DMS153 treated with DMSO at 0.1 percent for 48 hours (cell line): ENCODE measurements at regions not wholly inside any gene's neighbourhood (a gene's known extent, or its start where the extent isn't known, plus 50 kb on each side); places are given as distances from the start of the nearest gene placed in this dataset.

Source experiments
- DNase-seq: peaks from one replicate; lab custom pipeline; 2025; ENCODE audit not compliant: unreplicated experiment; lab: John Stamatoyannopoulos, UW

DNA sequence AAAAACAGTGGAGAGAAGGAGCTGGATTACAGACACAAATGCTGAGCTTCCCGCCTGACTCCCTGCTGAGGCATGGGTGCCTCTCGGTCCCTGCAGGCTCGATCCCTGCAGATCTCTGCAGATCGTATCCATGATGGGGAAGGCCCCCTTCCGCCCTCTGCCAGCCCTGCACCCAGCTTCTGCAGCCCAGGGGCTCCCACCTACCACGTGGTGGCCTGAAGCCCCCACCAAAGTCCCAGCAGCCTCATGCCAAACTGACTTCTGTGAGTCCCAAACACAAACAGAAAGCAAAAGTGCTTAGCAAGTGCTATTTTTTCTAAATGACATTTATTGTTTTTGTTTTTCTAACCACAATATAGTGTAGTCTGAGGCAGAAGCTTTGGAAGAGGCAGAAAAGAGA is 127.1 kb upstream of the CHST15 start:
- DNase-seq, result no peak

DNA sequence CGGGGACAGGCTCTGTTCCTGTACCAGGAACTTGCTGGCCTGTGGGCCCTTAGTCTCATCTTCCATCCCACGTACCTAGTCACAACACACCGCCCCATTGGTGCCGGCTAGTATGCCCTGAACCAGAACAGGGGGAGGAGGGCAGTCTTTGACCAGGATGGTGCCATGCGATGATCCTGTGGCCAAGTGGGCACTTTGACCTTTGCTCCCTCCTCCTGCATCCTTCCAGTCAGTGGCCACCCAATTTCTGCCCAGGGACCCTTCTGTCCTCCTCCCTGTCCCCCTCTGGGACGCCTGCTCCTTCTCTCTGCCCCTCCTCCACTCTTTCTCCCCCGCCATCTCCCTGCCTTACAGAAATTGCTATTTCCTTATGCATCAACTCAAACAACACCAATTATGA is 126.3 kb upstream of the CHST15 start:
- no peak for DNase-seq

DNA sequence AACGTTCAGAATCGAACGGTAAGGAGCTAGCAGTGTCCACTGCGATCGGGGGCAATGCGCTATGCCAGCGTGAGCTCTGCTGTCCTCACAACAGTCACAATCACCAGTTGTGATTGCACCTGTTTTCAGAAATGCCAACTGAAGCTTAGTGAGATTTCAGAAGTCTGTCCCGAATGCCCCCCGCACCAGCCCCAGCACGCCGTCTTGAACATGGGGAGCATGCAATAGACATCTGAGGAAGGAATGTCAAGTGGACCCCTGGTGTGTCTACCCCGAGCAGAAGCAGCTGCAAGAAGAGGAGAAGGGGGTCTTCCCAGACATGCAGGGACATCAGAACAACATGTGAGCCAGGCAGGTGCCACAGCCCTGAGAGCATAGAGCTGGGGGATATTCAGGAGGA is 125.7 kb upstream of the CHST15 start:
- DNase-seq, result no peak

DNA sequence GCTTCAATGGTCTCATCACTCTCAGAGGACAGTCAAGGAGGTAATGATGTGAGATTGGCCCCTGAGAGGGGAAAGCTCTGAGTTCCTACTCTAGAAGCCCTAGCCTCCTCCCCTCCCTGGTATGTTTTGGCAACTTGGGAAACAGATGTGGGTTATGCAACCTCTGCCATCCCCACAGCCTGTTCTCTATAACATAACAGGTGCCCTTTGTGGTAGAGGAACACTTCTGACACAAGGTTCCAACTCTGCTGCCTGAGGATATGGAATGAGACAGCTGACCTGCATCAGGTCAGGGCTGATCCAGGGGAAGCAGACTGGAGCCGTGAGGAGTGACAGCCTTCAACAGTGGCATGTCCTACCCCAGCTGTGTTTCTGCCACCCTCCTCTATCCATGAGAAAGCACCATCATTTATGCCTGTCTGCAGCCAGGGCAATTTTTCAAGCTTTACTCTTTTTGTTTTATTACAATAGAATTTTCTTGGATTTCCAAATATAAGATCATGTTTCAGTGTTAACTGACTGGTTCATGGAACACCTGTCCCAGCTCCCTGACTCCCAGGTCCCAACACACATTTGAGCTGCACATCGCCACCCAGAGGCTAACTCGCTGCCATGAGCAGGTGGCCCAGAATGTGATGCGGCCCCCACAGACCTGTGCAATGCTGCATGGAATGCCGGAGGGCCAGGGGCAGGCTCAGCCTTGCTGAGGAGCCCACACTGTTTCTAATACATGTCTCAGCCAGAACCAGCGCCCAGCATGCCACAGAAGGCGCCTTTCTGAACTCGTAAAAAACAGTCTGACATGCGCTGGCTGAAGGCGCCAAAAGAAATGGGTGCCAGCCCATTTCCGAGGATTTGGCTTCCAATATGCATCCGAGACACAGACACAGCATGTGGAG is 124.8 kb upstream of the CHST15 start:
- DNase-seq, result peak; percentile 7

DNA sequence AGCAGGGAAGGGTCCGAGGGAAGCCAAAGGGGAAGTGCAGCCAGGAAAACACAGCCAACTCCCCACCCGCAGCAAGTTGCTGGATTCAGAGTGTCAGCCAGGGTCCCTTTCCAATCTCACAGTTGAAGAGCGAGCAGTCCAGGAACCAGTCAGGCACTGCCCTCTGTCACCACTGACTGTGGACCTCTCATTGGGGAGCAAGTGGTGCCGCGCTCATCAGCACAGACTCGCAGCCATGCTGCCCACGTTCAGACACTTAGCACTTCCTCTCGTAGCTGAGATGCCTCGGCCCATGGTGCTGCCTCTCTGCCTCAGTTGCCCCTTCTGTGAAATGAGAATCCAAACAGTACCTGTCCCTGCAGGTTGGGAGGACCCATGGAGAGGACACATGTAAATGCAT is 123.6 kb upstream of the CHST15 start:
- no peak for DNase-seq

DNA sequence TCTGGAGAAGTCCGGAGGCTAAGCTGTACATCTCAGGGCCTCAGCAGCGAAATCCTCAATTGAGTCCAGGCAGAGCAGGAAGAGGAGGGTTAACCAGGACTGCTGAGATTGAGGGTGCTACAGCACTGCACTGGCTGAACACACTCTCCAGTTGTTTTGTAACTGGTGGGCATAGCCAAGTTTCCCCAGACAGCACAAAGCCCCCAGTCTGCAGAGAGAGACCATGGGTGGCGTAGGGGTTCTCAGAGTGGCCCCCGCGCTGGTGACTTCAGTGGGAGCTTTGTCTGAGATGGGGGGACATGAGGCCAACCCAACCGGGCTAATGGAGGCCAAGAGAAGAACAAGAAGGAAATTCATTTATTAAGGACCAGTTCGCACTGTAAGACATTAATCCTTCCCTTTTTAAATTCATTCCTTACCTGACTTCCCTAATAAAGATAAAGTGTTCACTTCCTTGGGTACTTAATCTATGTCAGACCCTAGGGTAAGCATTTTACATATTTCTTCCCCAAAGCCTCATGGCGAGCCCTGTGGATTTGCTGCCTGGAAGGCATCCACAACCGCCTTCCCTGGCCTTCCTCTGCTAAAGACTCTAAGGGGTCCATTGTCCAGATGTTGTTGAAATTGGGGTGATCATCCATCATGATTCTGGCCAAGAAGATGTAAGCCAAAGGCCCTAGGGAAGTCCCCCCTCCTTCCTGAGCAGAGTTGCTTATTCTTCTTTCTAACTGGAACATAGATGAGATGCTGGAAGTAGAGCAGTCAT is 121.4 kb upstream of the CHST15 start:
- DNase-seq, result no peak

DNA sequence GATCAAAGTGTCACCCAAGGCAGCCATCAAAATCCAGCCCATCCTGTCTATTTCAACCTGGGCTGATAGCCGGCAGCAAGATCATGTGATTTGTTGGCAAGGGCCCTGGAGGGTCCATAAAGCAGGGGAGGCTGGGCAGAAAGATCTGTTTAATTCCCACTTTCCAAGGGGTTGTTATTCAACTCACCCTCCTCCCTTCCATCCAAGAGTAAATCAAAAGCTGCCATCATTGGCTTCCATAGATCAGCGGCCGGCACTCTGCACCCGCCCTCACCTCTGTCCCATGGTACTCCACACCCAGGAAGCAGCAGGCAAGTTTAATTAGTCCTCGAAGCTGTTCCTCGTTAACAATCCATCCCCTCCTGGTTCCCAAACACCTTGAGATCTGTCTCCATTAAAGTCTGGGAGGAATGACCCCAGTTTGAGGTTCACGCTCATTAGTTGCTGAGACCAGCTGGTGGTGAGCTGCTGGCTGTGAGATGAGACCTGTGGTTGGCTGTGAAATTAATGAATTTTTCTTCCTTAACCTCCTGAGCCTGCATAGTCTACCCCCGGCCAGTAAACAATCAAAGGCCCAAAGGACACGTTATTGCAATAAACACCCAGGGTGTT is 120.6 kb upstream of the CHST15 start:
- DNase-seq, result no peak

DNA sequence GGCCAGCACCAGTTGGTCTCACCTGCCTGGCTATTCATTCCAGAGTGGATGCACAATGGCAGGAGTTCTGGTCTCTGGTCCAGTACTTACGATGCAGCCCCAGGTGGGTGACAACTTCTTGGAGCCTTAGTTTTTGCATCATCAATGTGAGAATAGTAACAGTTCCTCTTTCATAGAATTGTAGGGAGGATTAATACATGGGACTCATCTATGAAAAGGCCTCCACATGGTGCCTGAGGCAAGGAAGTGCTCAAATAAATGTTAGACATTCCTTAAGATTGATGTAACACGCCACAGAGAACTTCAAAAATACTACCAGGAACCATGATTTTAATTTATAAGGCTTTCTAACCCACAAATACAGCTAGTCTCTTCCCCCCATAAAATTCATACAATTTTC is 120.1 kb upstream of the CHST15 start:
- no peak for DNase-seq

DNA sequence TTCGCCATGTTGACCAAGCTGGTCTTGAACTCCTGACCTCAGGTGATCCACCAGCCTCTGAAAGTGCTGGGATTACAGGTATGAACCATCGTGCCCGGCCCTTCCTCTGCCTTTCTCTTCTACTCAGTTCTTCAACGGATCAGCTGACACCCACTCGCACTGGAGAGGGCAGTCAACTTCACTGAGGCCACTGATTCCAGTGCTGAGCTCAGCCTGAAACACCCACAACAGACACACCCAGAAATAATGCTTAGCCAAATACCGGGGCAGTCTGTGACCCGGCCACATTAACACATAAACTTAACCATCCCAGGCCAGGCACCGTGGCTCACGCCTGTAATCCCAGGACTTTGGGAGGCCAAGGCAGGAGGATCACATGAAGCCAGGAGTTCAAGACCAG is 119.3 kb upstream of the CHST15 start:
- DNase-seq, result no peak

DNA sequence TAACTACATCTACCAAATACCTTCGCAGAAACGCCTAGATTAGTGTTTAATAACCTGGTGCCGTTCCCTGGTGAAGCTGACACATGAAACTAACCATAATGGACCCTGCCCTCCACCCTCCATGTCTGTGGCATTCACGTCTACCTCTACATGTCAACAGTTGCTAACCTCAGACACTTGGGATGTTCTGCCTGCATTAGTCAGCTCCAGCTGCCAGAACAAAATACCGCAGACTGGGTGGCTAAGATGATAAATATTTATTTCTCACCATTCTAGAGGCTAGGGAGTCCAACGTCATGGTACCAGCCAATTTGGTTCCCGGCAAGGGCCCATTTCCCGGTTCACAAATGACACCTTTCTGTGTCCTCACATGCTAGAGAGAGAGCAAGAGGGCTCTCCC is 118.5 kb upstream of the CHST15 start:
- no peak for DNase-seq

DNA sequence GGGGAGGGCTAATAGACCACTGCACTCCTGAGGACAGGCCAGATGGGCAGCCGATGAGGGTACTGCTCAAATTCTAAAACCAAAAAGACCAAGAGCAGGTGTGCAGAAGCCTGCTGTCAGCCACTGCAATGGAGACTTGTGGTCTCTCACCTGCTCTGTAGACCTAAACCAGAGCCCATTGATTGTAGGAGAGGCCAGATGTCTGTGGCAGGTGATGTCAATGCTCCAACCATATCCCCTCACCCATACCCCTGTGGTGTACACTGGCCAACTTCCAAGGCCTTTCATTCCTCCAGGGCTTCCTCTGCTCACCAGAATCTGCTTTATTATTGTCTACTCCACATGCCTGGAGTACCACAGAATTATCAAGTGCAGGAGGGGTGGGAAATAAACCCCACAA is 116.9 kb upstream of the CHST15 start:
- DNase-seq, result no peak

DNA sequence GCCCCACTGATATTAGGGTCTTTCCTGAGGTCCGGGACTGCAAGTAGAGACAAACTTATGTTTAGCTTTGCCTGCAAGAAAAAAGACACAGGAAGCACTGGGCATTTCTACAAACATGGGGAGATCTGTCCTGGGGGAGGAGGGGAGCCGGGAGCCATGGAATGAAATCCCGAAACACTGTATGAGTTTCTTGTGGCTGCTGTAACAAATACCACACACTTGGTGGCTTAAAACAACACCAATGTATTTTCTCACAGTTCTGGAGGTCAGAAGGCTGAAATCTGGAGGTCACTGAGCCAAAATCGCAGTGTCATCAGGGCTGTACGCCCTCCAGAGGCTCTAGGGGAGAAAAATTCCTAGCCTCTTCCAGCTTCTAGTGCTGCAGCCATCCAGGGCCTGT is 114.0 kb upstream of the CHST15 start:
- no peak for DNase-seq

DNA sequence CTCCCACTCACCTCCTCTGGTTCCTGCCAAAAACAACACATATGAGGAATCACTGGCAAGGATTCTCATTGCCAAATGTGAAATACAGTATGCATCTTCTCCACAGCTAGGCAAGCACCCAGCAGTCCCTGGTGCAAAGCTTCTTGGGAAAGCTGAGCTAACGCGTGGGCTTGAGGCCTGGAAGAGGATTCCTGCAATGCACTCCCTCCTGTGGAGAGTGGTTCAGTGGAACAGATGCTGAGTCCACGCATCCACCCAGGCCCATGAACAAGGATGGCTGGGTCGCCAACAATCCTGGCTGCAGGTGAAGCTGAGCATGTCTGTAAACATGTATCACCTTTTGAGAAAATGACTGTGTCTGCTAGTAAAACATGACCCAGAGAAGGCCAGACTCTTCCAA is 113.2 kb upstream of the CHST15 start:
- no peak for DNase-seq

DNA sequence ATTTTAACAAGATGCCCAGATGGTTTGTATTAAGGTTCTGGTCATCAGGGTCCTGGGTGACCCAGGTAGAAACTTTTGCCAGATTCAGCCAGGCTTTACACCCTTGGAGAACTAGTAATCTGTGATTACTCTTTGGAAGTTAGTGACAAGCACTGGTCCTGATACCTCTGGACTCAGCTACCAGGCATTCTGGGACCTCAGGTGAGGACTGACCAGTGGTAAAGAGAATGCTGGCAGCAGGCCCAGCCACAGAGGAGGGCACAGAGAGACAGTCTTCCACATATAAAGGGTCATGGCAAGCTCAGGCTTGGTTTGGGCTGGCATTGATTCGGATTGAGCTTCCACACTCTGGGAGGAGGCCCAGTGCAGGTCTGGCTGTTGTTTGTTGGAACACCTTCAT is 112.0 kb upstream of the CHST15 start:
- DNase-seq, result no peak

DNA sequence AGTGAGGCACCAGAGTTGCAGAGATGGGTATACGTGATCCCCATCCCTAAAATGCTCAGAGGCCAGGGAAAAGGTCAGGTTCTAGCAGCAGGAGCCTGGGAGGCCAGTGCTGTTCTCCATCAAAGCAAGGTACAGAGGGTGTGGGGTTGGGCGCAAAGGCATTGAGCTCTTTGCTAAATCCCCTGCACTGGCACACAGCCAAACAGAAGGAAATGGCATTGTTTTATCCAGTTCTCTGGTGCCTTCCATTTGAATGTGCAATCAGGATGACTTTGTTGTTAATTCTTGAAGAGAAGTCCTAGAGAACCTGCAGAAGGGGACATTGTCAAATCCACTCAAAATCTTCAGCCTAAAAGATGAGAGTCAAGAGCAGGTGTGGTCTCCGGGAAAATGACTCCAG is 111.3 kb upstream of the CHST15 start:
- no peak for DNase-seq

DNA sequence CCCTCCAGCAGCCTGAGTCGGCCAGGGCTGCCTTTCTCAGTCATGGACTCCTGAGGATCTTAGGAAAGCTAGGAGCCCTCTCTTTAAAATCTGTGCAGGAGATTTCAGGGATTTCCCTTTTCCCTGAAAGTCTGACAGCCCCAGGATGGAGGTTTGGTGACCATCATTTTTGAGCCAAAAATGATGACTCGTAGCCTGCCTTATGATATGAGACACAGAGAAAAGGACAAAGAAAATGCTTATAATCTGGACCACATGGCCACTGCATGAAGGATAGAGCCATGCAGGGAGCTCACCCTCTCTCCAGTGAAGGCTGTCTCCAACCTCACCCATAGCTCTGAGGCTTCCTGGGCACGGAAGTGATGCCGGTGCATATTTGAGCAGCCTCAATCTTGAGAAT is 106.6 kb upstream of the CHST15 start:
- no peak for DNase-seq

DNA sequence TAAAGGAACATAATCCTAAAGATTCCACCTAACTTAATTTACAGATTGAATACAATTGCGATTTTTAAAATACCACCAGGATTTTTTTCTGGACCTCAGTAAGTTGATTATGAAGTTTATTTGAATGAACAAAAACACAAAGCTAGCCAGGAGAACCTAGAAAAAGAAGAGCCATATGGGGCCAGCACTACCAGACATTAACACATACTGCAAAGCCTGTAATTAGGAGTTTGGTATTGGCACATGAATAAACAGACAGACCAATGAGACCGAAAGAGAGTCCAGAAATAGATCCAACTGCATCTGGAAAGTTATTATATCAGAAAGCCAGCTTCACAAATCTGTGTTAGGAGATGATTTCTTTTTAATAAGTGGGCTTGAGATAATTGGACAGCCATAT is 105.5 kb upstream of the CHST15 start:
- no peak for DNase-seq

DNA sequence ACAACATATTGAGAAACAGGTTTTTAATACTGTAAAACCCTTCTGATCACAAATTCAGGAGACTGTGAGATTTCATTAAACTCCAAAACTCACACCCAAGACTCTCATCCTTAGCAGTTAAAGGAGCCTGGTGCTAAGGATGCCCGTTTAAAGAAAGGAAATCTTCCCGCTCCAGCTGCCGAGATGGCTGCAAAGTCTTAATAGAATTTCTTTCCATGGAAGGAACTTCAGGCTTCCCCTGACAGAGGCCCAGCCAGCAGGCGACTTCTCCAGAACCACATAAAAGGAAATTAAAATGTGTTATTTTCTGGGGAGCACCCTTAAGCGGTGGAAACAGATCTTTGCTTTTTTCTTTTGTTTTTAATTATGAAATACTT is 104.7 kb upstream of the CHST15 start:
- DNase-seq, result no peak

DNA sequence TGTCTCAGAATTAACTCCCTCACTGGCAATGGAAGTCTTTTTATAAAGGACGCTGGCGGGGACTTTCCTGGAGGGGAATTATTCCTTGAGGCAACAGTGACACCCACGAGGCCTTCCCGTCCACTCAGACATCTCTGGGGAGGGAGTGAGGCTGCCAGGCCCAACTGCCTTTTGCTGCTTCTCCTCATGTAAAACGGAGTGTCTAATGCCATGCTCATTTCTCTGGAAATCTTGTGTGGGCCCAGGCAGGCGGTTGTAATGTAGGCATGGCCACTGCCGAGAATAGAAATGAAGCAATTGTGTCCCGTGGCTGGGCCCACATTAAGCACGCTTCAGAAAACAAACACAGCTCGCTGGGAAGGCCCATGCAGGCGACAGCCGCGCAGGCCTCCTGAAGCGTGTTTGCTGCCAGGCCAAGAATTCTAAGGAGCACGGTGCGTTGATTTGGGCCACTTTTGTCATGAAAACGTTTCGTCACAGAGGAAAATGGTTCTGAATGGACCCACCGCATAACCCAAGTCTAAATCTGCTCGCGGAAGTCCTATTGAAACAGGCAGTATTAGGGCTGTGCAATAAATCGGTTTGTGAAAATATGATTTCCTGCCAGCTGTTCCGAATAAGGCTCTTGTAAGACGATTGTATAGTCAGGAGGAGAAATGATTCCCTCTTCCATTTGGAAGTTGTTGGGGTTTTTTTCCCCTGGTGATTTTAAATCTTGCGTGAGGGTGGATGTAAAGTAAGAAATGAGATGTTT is 104.2 kb upstream of the CHST15 start:
- DNase-seq, result no peak

DNA sequence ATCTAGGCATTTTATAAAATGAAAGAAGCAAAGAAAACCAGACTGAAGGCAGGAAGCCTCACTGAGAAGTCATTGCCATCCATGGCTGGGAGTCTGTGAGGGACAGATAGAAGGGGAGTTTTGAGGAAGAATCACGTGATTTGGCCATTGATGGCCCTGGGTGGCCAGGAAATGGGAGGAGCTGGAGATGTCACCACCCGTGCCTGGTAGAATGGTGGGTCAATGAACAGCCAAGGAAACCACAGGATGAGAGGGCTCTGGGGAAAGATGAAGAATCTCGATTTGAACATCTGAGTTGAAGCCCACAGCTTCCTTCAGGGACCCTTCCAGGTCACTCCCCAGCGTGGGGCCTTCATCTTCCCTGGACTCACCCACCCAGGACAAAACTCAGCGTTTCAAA is 103.3 kb upstream of the CHST15 start:
- no peak for DNase-seq

DNA sequence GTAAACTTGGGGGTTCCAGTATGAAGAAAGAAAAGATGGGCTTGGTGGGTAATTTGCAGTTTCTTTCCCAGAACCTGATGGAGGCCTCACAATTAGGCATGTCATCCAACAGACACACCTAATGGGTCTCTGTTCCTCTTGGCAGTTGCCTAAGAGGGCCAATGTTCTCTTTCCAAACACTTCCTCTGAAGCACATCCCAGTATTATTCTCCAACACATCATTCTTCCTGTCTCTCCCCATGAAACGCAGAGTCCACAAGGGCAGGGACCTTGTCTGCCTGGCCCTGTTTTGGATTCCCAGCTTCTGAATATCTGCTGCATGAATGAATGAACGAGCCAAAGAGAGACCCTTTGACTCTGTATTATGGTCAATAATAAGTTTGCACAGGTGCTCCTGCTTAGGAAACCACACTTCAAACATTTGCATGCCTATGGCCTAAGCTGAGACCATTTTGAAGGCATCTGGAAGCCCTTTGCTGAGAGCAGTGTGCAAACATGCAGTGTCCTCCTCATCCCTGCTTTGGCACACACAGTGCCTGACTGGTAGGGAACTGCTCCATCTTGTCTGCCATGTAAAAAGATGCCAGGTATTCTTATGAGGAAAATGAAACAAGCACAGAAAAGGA is 100.9 kb upstream of the CHST15 start:
- no peak for DNase-seq
